HepG2 (cell line): ENCODE measurements at regions not wholly inside any gene's neighbourhood (a gene's known extent, or its start where the extent isn't known, plus 50 kb on each side); places are given as distances from the start of the nearest gene placed in this dataset.

Source experiments
- CEBPB ChIP-seq: IDR thresholded peaks from 2 replicates; pipeline ENCODE4 v1.6.1; 2011; ENCODE audit warnings: low read depth, low read length, improper control_type of control experiment, borderline replicate concordance
- MIER2 ChIP-seq: IDR thresholded peaks from 2 replicates; pipeline ENCODE4 v1.6.1; 2016; ENCODE audit warnings: missing biosample characterization, missing genetic modification reagents
- REST ChIP-seq, 2 experiments: IDR thresholded peaks; 2 replicates each; pipeline ENCODE4 v1.6.1; 2011 to 2012; ENCODE audit warnings: low read length in 2 of 2, borderline replicate concordance in 1 of 2, low read depth in 1 of 2, mild to moderate bottlenecking in 1 of 2, moderate library complexity in 1 of 2

GRCh38 chr2:2668681-2669265 is 337.7 kb upstream of the MYT1L start:
- TF ChIP-seq REST (IDR thresholded peaks at IDR 0.05; ENCODE audit: borderline replicate concordance in 1 of 2, low read depth in 1 of 2, low read length in 2 of 2): no peak
- no peak for TF ChIP-seq CEBPB
- no peak for TF ChIP-seq MIER2 (CRISPR knock-in tag)
